A673 (cell line): ENCODE measurements at regions not wholly inside any gene's neighbourhood (a gene's known extent, or its start where the extent isn't known, plus 50 kb on each side); places are given as distances from the start of the nearest gene placed in this dataset.

Experiments used
- BruUV-seq: library from RNA; stranded (reverse); fragments of 400-500 nt; replicated peaks from 2 replicates; lab custom pipeline; 2021; lab: Mats Ljungman, UMichigan
- CTCF ChIA-PET: fragments of 300-600 bp; sonication (Branson Sonifier 250); formaldehyde crosslinking; loops from one replicate; lab custom pipeline; 2022; ENCODE audit warnings: antibody characterized with exemption; lab: Charles Lee
- POLR2A ChIA-PET: fragments of 300-600 bp; sonication (Branson Sonifier 250); formaldehyde crosslinking; loops from one replicate; lab custom pipeline; 2022; ENCODE audit warnings: antibody characterized with exemption; ENCODE audit not compliant: low non-redundant PET; lab: Charles Lee
- DNase-seq: peaks from one replicate; pipeline ENCODE4 v3.0.0-alpha.2; 2015; ENCODE audit warnings: low spot score
- H3K27ac ChIP-seq: fragments of 200-600 bp; sonication (generic); 2 replicates; pipeline ENCODE4 v1.5.1; 2016; ENCODE audit warnings: mixed run types, low read depth, mild to moderate bottlenecking, mixed read lengths, antibody characterized with exemption, low read length; ENCODE audit not compliant: poor library complexity, severe bottlenecking
- H3K27me3 ChIP-seq: fragments of 200-600 bp; sonication (generic); replicated peaks from 2 replicates; pipeline ENCODE4 v1.6.1; 2017; ENCODE audit warnings: mixed run types, low read depth, mild to moderate bottlenecking, mixed read lengths, antibody characterized with exemption, low read length; ENCODE audit not compliant: insufficient read depth, poor library complexity
- H3K36me3 ChIP-seq: fragments of 200-600 bp; sonication (generic); 2 replicates; pipeline ENCODE4 v1.6.1; 2016; ENCODE audit warnings: mixed run types, mild to moderate bottlenecking, mixed read lengths, antibody characterized with exemption, low read length; ENCODE audit not compliant: insufficient read depth, poor library complexity, severe bottlenecking
- H3K4me1 ChIP-seq: fragments of 200-600 bp; sonication (generic); 2 replicates; pipeline ENCODE4 v1.6.1; 2017; ENCODE audit warnings: mixed run types, mild to moderate bottlenecking, mixed read lengths, antibody characterized with exemption, low read length; ENCODE audit not compliant: insufficient read depth, poor library complexity, severe bottlenecking
- H3K4me3 ChIP-seq: fragments of 200-600 bp; sonication (generic); 2 replicates; pipeline ENCODE4 v1.5.1; 2016; ENCODE audit warnings: low read depth, mixed run types, mild to moderate bottlenecking, mixed read lengths, low read length; ENCODE audit not compliant: poor library complexity, severe bottlenecking
- H3K9me3 ChIP-seq: fragments of 200-600 bp; sonication (generic); 2 replicates; pipeline ENCODE4 v1.6.1; 2016; ENCODE audit warnings: mixed run types, low read depth, mild to moderate bottlenecking, mixed read lengths, antibody characterized with exemption, low read length; ENCODE audit not compliant: poor library complexity, severe bottlenecking
- EZH2 ChIP-seq: fragments of 200-600 bp; sonication (generic); IDR thresholded peaks from 2 replicates; pipeline ENCODE4 v1.6.1; 2017; ENCODE audit warnings: borderline replicate concordance, low read depth, mild to moderate bottlenecking, mixed read lengths, antibody characterized with exemption, low read length; ENCODE audit not compliant: poor library complexity, severe bottlenecking
- intact Hi-C: fragments of 100-400 bp; cut with micrococcal nuclease; formaldehyde crosslinking; loops from one replicate; pipeline ENCODE4 v1.10.0; 2022; ENCODE audit not compliant: unreplicated experiment
- TF ChIP-seq, protein P1 (sequence below): fragments of 300-800, 200-600 bp; sonication (generic); conservative IDR thresholded peaks from 2 replicates; pipeline ENCODE4 v1.5.1; 2017; ENCODE audit warnings: low read depth, mild to moderate bottlenecking, antibody characterized with exemption, low read length, moderate library complexity, mixed read lengths

GRCh38 chr3:104474011-104474410, 892.7 kb upstream of the ALCAM start:
- TF ChIP-seq, protein P1, sequence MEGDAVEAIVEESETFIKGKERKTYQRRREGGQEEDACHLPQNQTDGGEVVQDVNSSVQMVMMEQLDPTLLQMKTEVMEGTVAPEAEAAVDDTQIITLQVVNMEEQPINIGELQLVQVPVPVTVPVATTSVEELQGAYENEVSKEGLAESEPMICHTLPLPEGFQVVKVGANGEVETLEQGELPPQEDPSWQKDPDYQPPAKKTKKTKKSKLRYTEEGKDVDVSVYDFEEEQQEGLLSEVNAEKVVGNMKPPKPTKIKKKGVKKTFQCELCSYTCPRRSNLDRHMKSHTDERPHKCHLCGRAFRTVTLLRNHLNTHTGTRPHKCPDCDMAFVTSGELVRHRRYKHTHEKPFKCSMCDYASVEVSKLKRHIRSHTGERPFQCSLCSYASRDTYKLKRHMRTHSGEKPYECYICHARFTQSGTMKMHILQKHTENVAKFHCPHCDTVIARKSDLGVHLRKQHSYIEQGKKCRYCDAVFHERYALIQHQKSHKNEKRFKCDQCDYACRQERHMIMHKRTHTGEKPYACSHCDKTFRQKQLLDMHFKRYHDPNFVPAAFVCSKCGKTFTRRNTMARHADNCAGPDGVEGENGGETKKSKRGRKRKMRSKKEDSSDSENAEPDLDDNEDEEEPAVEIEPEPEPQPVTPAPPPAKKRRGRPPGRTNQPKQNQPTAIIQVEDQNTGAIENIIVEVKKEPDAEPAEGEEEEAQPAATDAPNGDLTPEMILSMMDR: no peak
- TF ChIP-seq EZH2: no peak
- CTCF ChIA-PET: no interaction called here
- Histone ChIP-seq H3K27me3 (no peaks in the 10 kb centered on the region), H3K27ac (no peak overlapping the region), H3K4me1 (no peaks in the 10 kb centered on the region), H3K36me3 (no peaks in the 10 kb centered on the region), H3K9me3 (peaks cover 23% of the 10 kb centered on the region), H3K4me3 (no peak overlapping the region)
- no peak for DNase-seq
- intact Hi-C loops: no loop called here
- POLR2A ChIA-PET: no interaction called here
- BruUV-seq: no TSS peak

DNA sequence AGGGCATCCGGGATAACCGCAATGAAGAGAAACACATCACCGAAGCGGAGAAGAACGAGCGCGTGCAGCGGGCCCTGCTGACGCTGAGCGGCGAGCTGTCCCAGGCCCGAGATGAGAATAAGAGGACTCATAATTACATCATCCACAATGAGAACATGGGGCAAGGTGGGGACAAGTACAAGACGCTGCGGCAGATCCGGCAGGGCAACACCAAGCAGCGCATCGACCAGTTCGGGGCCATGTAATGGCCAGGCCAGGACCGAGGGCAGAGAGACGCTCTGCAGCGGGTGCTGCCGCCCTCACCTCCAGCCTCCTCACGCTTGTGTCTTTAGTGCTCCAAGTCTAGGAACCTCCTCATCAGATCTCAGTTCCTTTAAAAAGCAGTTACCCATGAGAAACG, 863.7 kb upstream of the ALCAM start:
- CTCF ChIA-PET: no interaction called here
- intact Hi-C loops: no loop called here

GRCh38 chr3:104510131-104510849, 856.4 kb upstream of the ALCAM start:
- CTCF ChIA-PET: no interaction called here
- no TSS peak for BruUV-seq
- DNase-seq: peak; percentile 4
- Histone ChIP-seq H3K27me3 (no peaks in the 10 kb centered on the region), H3K9me3 (no peaks in the 10 kb centered on the region), H3K27ac (no peak overlapping the region), H3K36me3 (no peaks in the 10 kb centered on the region), H3K4me1 (no peaks in the 10 kb centered on the region), H3K4me3 (no peak overlapping the region)
- intact Hi-C loops: no loop called here
- no peak for TF ChIP-seq EZH2
- TF ChIP-seq, protein P1: no peak
- POLR2A ChIA-PET: no interaction called here

More for the DNA sequence above, 863.7 kb upstream of the ALCAM start:
- Histone ChIP-seq H3K4me3 (no peak overlapping the region), H3K4me1 (no peaks in the 10 kb centered on the region), H3K9me3 (no peaks in the 10 kb centered on the region), H3K36me3 (no peaks in the 10 kb centered on the region), H3K27me3 (no peaks in the 10 kb centered on the region), H3K27ac (no peak overlapping the region)
- POLR2A ChIA-PET: interaction anchor here (0.6 kb wide), 1 partner anchor 249 kb away, joined by 3 read pairs; no protein-coding TSS in a partner anchor
- DNase-seq: no peak
- TF ChIP-seq, protein P1: no peak
- TF ChIP-seq EZH2: no peak
- no TSS peak for BruUV-seq
